Loucy (cell line): ENCODE measurements at regions not wholly inside any gene's neighbourhood (a gene's known extent, or its start where the extent isn't known, plus 50 kb on each side); places are given as distances from the start of the nearest gene placed in this dataset.

Experiments used
- EZH2phosphoT487 ChIP-seq: fragments of 200-600 bp; IDR thresholded peaks from 2 replicates; pipeline ENCODE4 v1.6.1; 2018; ENCODE audit warnings: antibody characterized with exemption, mild to moderate bottlenecking, moderate library complexity, borderline replicate concordance
- TF ChIP-seq, protein P1 (sequence below): fragments of 200-600 bp; sonication (generic); conservative IDR thresholded peaks from 2 replicates; pipeline ENCODE4 v1.5.1; 2014; ENCODE audit warnings: mild to moderate bottlenecking, antibody characterized with exemption, low read length

GRCh38 chr7:8893775-8894174 lies 460.4 kb downstream of the NXPH1 start:
- TF ChIP-seq, protein P1, sequence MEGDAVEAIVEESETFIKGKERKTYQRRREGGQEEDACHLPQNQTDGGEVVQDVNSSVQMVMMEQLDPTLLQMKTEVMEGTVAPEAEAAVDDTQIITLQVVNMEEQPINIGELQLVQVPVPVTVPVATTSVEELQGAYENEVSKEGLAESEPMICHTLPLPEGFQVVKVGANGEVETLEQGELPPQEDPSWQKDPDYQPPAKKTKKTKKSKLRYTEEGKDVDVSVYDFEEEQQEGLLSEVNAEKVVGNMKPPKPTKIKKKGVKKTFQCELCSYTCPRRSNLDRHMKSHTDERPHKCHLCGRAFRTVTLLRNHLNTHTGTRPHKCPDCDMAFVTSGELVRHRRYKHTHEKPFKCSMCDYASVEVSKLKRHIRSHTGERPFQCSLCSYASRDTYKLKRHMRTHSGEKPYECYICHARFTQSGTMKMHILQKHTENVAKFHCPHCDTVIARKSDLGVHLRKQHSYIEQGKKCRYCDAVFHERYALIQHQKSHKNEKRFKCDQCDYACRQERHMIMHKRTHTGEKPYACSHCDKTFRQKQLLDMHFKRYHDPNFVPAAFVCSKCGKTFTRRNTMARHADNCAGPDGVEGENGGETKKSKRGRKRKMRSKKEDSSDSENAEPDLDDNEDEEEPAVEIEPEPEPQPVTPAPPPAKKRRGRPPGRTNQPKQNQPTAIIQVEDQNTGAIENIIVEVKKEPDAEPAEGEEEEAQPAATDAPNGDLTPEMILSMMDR, result no peak
- TF ChIP-seq EZH2phosphoT487, result no peak
